Activated CD8-positive, alpha-beta memory T cell treated with anti-CD3 and anti-CD28 coated beads, Interleukin-2, amount 50 U/mL, for 1 hour (primary cell): ENCODE measurements at regions not wholly inside any gene's neighbourhood (a gene's known extent, or its start where the extent isn't known, plus 50 kb on each side); places are given as distances from the start of the nearest gene placed in this dataset.
"Not testable (repeated sequence)": the region's sequence is repeated elsewhere in the genome, so short reads cannot be mapped to it uniquely, and the experiment has no call there.

Source experiments
- DNase-seq: peaks from one replicate; pipeline ENCODE4 v3.0.0-alpha.2; 2020; ENCODE audit errors: extremely low read depth

- no peak for DNase-seq
These were observed 1490.7 kb downstream of the SUCLG1 start for GRCh38 chr2:82968358-82968757.

DNA sequence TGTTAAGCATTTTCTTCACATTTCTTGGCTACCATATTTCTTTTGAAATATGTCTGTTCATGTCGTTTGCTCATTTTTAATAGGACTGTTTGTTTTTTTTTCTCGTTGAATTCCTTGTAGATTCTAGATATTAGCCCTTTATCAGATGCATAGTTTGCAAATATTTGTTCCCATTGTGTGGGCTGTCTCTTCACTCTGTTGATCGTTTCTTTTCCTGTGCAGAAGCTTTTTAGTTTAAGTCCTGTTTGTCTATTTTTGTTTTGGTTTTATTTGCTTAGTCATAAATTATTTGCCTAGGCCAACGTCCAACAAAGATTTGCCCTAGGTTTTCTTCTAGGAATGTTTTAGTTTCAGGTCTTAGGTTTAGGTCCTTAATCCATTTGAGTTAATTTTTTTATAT is 1494.7 kb downstream of the SUCLG1 start:
- DNase-seq, result no peak

DNA sequence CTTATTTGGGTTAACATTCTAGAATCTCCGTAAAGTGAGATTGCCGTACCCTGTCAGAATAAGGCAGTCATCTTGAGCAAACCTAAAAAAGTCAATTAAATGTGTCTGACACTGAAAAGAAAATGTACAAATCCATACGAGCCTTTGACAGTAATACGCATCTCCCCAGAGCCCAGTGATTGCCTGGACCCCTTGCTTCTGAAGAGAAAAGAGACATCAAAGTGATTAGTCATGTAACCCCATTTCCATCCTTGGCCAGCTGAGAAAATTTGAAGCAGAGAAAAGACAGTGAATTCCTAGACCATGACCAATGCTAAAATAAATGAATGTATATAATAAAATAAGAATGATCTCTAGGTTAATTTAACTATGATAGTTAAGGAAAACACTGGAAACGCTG is 1499.4 kb downstream of the SUCLG1 start:
- DNase-seq, result no peak

DNA sequence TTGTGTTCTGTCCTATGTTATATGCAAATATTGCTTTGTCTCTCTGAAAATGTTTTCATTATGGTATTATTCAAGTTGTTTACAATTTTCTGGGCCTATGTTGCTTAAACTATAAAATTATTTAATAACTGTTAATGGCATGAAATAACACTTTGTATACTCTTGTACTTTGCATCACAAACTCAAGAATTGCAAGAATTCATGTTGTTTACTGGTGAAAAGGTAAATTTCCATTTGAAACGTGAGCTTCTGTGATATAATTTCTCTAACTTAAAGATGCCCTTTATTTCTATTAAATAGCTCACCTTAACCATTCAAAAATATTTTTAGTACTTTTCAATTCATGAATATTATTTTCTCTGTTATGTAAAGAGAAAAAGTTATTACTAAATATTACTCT is 1504.2 kb downstream of the SUCLG1 start:
- DNase-seq, result no peak

DNA sequence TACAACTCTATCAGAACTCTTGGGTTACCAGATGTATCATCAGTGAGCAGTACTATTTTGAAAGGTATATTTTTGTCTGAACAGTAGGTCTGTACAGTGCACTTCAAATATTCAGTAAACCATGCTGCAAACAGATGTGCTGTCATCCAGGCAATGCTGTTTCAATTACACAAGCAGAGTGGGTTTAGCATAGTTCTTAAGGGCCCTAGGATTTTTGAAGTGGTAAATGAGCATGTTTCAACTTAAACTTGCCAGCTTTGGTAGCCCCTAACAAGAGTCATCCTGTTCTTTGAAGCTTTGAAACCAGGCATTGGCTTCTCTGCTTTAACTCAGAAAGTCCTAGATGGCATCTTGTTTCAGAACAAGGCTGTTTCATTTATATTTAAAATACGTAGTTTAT is 1519.9 kb downstream of the SUCLG1 start:
- no peak for DNase-seq

- not testable (repeated sequence) for DNase-seq
These were observed 1520.7 kb downstream of the SUCLG1 start for GRCh38 chr2:82938321-82938845.

DNA sequence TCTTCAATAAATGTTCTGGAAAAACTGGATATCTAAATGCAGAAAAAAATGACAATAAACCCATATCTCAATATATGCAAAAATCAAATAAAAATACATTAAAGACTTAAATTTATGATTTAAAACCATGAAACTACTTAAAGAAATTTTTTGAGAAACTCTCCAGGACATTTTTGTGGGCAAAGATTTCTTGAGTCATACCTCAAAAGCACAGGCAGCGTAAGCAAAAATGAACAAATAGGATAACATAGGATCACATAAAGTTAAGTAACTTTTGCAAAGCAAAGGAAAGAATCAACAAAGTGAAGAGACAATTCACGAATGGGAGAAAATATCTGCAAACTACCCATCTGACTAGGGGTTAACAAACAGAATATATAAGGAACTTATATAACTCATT is 1545.5 kb downstream of the SUCLG1 start:
- no peak for DNase-seq

- no peak for DNase-seq
These were observed 1563.0 kb downstream of the SUCLG1 start for GRCh38 chr2:82896117-82896516.

GRCh38 chr2:82893190-82893589 is 1565.9 kb downstream of the SUCLG1 start:
- no peak for DNase-seq

DNA sequence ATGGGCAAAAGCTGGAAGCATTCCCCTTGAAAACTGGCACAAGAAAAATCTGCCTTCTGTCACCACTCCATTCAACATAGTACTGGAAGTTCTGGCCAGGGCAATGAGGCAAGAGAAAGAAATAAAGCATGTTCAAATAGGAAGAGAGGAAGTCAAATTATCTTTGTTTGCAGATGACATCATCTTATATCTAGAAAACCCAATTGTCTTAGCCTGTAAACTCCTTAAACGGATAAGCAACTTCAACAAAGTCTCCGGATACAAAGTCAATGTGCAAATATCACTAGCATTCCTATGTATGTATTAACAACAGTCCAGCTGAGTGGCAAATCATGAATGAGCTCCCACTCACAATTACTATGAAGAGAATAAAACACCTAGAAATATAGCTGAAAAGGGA is 1579.3 kb downstream of the SUCLG1 start:
- no peak for DNase-seq

DNA sequence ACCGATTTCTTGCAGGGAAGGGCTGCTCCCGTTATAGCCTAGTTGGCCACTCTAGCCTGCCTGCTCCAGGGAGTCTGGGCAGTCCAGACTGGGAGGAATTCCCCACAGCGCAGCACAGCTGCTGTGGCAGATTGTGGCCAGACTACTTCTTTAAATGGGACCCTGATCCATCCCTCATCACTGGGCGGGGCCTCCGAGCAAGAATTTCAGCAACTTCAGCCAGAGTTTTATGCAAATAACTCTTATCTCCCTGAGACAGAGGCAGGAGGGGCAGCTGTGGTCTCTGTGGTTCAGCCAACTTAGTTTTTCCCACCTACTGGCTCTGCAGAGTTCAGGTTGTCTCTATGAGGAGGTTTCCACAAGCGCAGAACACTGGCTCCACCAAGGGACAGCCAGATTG is 1583.2 kb downstream of the SUCLG1 start:
- no peak for DNase-seq

DNA sequence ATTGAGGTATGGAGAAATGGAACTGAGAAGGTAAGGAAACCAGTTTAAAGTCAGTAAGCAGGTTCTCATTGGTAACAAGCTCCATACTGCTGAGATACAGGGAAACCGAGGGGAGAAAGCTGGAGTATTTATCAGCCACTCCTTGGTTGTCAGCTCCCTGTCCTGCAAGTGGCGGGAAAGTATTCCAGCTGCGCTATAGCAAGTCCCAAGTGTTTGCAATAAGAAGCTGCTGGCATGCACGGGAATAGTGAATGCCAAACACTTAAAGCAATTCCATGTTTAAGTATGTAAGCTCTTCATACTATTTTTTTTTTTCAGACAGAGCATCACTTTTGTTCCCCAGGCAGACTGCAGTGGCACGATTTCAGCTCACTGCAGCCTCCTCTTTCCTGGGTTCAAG is 1601.1 kb downstream of the SUCLG1 start:
- no peak for DNase-seq

DNA sequence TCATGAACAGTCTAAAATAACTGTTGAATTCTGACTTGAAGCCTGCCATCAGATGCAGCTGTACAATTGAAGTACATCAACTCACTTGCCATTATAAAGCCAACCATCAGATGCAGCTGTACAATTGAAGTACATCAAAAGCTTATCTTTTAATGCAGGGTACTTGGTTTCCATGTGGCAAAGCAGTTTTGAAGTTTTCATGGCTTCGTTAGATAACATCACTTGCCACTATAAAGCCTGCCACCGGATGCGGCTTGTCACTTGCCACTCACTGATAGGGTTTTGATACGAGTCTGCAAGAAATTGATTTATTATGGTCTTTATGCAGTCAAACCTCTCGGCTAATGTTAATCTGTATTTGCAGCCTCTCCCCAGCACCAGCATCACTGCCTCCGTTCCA is 1605.8 kb downstream of the SUCLG1 start:
- DNase-seq, result no peak

- DNase-seq, result no peak
These were observed 1606.3 kb downstream of the SUCLG1 start for GRCh38 chr2:82852787-82853186.

GRCh38 chr2:82848285-82848684 is 1610.8 kb downstream of the SUCLG1 start:
- DNase-seq, result no peak

GRCh38 chr2:82839036-82839435 is 1620.0 kb downstream of the SUCLG1 start:
- DNase-seq, result no peak

GRCh38 chr2:82837588-82838304 is 1621.3 kb downstream of the SUCLG1 start:
- no peak for DNase-seq

- no peak for DNase-seq
These were observed 1624.2 kb downstream of the SUCLG1 start for GRCh38 chr2:82834893-82835292.

DNA sequence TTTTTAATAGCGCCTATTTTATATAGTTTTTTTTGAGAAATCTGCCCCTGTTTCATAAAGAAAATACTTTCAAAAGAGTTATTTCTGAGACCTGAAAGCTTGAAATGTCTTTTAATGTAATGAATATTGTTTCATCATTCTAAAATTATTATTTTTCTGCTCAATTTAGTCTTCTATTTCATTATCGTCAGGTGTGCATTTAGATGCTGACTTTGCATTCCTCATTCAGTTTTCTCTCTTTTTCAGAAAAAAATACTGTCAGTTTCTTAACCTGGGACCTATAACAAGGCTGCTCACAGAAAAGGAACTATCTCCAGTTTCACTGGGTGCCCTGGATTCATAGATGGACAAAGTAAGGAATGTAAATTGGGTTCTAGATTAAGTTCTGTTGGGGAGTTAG is 1631.7 kb downstream of the SUCLG1 start:
- DNase-seq, result no peak

DNA sequence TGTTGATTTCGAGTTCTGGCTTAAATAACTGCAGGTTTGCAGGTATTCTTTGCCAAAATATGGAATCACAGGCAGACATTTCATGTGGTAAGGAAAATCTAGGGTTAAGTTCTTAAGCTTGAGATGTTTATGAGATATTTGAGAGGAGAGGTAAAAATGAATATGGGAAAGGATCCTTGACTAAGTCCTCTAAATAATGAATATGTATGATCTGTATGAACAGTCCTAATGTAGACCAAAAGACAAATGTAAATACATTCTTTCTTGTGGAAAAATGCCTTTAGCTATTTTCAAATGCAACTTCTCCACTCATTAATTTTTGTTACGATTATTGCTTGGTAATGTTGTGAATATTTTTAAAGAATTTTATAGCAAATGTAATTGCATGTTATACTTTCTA is 1632.6 kb downstream of the SUCLG1 start:
- no peak for DNase-seq

- no peak for DNase-seq
These were observed 1633.5 kb downstream of the SUCLG1 start for GRCh38 chr2:82825410-82826090.

GRCh38 chr2:82823892-82824291 is 1635.2 kb downstream of the SUCLG1 start:
- DNase-seq, result no peak

GRCh38 chr2:82819951-82820350 is 1639.1 kb downstream of the SUCLG1 start:
- no peak for DNase-seq
